Mucosa of stomach (tissue), 1 donor: ENCODE measurements at regions not wholly inside any gene's neighbourhood (a gene's known extent, or its start where the extent isn't known, plus 50 kb on each side); places are given as distances from the start of the nearest gene placed in this dataset.
"Not testable (repeated sequence)": the region's sequence is repeated elsewhere in the genome, so short reads cannot be mapped to it uniquely, and the experiment has no call there.

Experiments
- H3K27me3 ChIP-seq: one replicate; pipeline ENCODE4 v1.7.0; 2013; ENCODE audit warnings: mild to moderate bottlenecking, low read length; ENCODE audit not compliant: control insufficient read depth, insufficient read depth
- H3K36me3 ChIP-seq: one replicate; pipeline ENCODE4 v1.7.0; 2013; ENCODE audit warnings: low read length; ENCODE audit not compliant: control insufficient read depth, insufficient read depth
- H3K4me1 ChIP-seq: one replicate; pipeline ENCODE4 v1.7.0; 2013; ENCODE audit warnings: mild to moderate bottlenecking, low read length; ENCODE audit not compliant: control insufficient read depth, insufficient read depth
- H3K4me3 ChIP-seq: one replicate; pipeline ENCODE4 v1.7.0; 2013; ENCODE audit warnings: low read length
- H3K9ac ChIP-seq: one replicate; pipeline ENCODE4 v1.7.0; 2013; ENCODE audit warnings: mild to moderate bottlenecking, low read length, moderate library complexity
- H3K9me3 ChIP-seq: one replicate; pipeline ENCODE4 v1.7.0; 2013; ENCODE audit warnings: mild to moderate bottlenecking, low read length, moderate library complexity; ENCODE audit not compliant: control insufficient read depth
- donor health status: Pancreatic carcinoma.

GRCh38 chr2:87685558-87685957, 62.3 kb upstream of the PLGLB2 start:
- not testable (repeated sequence) for H3K27me3 ChIP-seq, H3K4me3 ChIP-seq, H3K9ac ChIP-seq, H3K36me3 ChIP-seq, H3K9me3 ChIP-seq, H3K4me1 ChIP-seq

GRCh38 chr2:87686873-87687549, 60.9 kb upstream of the PLGLB2 start:
- H3K9ac ChIP-seq, H3K36me3 ChIP-seq, H3K9me3 ChIP-seq, H3K4me1 ChIP-seq, H3K4me3 ChIP-seq, H3K27me3 ChIP-seq: not testable (repeated sequence)

DNA sequence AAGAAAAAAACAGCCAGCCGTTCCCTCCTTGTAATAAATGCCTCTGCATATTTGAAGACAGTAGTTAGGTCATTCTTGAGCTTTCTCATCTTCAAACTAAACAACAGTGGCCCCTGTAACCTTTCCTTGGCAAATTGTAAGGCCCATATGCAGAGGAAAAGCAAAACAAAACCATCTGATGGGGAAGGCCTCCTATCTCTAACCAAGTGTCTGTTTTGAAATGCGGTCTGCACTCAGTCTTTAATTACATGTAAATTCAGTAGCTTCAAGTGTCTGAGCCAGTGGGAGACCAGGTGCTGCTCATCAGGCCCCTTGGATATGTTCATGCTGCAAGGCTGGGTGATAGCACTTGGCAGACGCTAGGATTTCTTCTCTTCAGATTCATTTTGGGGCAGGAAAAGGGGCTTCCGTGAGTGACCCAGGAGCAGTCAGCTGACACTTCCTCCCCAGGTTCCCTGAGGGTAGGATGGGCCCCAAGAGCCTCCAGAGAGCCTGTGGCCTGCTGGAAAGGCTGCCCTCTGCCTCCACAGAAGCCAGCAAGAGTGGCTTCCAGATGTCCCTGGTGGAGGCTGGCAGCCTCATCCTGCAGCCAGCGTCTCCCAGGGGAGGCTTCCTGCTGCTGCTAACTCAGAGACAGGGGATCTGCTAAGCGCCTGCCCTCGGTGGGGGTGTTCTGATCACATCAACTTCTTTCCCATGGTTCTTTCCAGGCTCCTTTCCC, 60.2 kb upstream of the PLGLB2 start:
- not testable (repeated sequence) for H3K9me3 ChIP-seq, H3K27me3 ChIP-seq, H3K9ac ChIP-seq, H3K4me3 ChIP-seq, H3K4me1 ChIP-seq, H3K36me3 ChIP-seq

GRCh38 chr2:87691899-87692592, 55.8 kb upstream of the PLGLB2 start:
- H3K9ac ChIP-seq, H3K9me3 ChIP-seq, H3K36me3 ChIP-seq, H3K4me1 ChIP-seq, H3K4me3 ChIP-seq, H3K27me3 ChIP-seq: not testable (repeated sequence)

GRCh38 chr2:87692914-87693313, 55.0 kb upstream of the PLGLB2 start:
- not testable (repeated sequence) for H3K36me3 ChIP-seq, H3K9me3 ChIP-seq, H3K27me3 ChIP-seq, H3K4me3 ChIP-seq, H3K9ac ChIP-seq, H3K4me1 ChIP-seq

DNA sequence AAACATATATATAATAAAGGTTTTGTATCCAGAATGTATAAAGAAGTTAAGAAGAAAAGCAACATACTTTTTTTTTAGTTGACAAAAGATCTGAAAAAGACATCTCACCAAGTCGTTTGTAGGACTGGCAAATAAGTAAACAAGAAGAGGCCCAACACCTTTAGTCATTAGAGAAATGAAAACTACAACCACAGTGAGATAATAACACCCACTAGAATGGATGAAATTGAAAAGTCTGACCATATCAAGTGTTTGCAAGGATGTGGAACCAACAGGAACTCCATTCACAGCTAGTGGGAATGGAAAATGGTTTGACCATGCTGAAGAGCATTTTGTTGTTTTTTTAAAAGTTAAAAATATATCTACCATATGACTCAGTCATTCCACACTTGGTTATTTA, 54.0 kb upstream of the PLGLB2 start:
- not testable (repeated sequence) for H3K9me3 ChIP-seq, H3K9ac ChIP-seq, H3K36me3 ChIP-seq, H3K4me3 ChIP-seq, H3K27me3 ChIP-seq, H3K4me1 ChIP-seq

DNA sequence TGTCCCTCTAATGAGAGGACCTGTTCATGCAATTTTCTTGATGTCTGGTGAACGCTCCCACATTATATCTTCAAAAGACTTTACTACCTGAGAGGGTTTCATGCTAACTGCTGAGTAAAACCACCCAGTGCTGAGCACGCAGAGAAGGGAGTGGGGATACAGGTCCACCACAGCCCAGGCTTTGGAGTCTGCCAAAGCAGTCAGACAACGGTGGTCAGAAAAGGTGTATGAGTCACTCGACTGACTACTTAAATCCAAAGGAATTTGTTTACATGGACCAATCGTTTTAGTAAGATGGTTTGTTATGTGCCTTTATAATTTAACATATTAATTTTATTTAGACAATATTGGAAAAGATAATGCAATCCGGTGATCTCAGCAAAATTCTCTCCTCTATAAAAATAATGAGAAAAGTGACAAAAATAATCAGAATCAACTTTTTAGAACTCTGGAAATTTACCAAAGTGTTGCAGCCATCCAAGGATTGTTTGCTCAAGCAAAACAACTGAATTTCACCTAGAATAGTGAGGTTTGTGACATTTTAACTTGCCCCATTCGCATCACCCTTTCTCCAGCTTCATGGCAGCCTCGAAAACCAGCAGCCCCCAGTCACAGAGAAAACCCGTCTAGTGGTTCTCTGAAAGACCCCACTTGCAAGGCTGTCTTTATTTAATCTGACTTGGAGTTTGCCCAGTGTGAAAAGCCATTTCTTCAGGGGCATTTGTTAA, 52.1 kb upstream of the PLGLB2 start:
- H3K4me3 ChIP-seq, H3K27me3 ChIP-seq: not testable (repeated sequence)

More for the DNA sequence above, 52.1 kb upstream of the PLGLB2 start:
- H3K9ac ChIP-seq, H3K36me3 ChIP-seq, H3K4me1 ChIP-seq, H3K9me3 ChIP-seq: not testable (repeated sequence)
